ENCODE measurements at regions not wholly inside any gene's neighbourhood (a gene's known extent, or its start where the extent isn't known, plus 50 kb on each side); places are given as distances from the start of the nearest gene placed in this dataset.
A peak's percentile ranks its signal among the peaks of the same experiment; 100 is the strongest.

DNA sequence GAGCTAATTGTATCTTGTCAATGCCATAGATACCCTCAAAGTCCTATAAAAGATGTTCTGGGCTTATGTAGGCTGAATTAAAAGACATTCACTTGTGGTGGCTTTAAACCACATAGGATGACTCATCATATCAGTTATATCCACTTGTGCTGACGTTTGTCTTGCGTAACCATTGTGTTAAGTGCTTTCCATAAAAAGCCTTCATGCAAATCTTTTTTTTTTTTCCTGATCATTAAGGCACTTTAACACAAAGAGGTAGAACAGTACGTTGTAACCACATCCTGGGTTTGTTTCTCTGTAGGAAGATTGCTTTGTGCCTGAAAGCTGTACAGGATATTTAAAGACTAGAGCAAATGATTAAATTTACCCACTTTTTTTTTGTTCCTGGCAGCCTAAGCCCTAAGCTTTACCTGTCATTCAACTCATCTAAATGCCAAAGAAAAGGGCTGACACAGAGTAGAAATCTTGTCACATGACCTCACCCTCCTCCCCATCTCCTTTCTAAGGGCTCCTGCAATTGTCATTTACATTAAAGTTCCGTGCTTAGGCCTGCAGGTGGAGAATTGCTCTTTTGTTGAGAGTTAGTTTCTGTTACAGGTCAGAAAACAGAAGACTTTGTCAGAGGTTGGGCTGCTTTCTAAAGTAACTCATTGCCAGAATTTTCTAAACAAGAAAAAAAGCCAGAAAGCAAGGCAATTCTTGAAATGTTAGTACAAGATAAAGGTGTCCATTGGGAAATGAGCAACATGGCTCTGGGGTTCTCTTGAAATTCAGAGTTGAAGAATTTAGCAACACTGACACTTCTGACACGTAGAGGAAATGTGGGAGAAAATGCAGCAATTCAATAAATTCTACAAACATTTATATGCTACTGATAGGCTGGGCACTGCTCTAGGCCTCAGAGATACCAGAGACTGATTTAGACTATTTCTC lies 555.6 kb downstream of the PPARGC1A start:
- peak in 1 of 2 donors; percentile 0 for DNase-seq (ENCODE audit: low read depth in 2 of 2)

GRCh38 chr4:23333556-23333945 lies 556.3 kb downstream of the PPARGC1A start:
- DNase-seq (ENCODE audit: low read depth in 2 of 2), result no peak

GRCh38 chr4:23332313-23332712 lies 557.5 kb downstream of the PPARGC1A start:
- no peak for DNase-seq (ENCODE audit: low read depth in 2 of 2)

GRCh38 chr4:23327120-23327519 lies 562.7 kb downstream of the PPARGC1A start:
- no peak for DNase-seq (ENCODE audit: low read depth in 2 of 2)

- no peak for DNase-seq (ENCODE audit: low read depth in 2 of 2)
Measured at GRCh38 chr4:23324021-23324690, 565.7 kb downstream of the PPARGC1A start.

DNA sequence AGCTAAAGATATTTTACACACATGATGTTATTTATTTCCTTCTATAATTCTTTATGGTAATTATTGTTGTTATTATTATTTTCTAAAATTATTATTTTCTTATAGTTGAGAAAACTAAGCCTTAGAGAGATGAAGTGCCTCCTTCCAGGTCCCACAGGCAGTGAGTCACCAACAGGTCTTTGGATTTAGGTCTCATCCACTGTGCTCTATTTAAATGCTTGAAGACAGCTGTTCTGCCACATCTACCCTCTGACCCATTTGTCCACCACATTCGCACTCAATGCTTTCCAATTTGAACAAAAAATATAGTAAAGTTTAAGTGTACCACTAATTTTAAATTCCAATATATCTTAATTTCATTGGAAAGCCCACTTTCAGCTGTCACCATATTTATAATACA lies 566.4 kb downstream of the PPARGC1A start:
- DNase-seq (ENCODE audit: low read depth in 2 of 2), result no peak

DNA sequence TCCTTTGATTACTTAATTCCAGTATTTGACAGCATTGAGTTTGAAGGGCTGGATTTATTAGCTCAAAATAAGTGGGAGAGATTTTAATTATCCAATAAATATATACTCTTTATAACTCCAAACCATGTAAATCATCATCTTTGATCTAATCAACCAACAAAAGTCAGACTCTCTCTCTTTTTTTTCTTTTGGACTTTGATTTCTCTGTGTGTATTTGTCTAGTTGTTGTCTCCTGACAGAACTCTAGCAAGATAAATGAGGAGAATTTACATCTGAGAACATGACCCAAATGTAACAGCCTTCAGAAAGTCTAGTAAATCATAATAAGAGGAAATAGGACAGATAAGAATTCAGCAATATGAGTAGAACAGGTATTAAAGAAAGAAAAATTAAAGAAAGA lies 567.1 kb downstream of the PPARGC1A start:
- no peak for DNase-seq (ENCODE audit: low read depth in 2 of 2)

GRCh38 chr4:23320931-23321587 lies 568.8 kb downstream of the PPARGC1A start:
- no peak for DNase-seq (ENCODE audit: low read depth in 2 of 2)

GRCh38 chr4:23312686-23313085 lies 577.2 kb downstream of the PPARGC1A start:
- DNase-seq (ENCODE audit: low read depth in 2 of 2), result no peak

- DNase-seq (ENCODE audit: low read depth in 2 of 2), result no peak
Measured at GRCh38 chr4:23311983-23312382, 577.9 kb downstream of the PPARGC1A start.

DNA sequence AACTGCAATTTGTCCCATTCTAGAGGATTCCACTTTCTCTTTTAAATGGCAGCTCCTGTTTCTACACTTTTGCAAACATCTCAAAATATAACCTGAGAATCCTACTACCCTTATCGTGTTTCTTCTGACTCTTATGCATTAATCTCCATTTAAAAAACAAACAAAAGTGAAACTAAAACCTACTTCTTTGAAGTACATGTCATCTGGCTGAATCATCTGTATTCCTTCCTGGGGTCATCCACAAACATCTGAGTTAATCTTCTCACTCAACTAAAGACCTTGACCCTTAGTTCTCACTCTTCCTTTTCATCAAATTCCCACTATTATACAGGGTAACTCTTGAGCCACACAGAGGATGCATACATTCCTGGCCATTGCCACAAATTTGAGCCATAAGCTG lies 584.8 kb downstream of the PPARGC1A start:
- DNase-seq (ENCODE audit: low read depth in 2 of 2), result no peak

DNA sequence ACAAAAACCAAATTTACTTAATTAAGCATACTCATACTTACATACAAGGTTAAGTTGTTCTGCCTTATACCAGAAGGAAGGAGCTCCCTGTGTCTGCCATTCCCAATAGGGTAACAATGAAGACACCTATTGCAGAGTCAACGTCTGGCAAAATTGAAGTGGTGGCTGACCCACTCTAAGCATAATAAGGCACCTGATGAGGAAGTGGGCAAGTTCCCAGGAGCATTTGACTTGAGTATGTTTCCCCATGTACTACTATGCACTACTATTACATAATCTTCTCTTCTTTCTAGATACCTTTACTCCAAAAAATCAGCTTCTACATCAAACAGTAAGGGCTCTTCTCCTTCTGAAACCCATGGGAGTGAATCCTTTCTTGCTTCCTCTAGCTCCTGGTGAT lies 591.5 kb downstream of the PPARGC1A start:
- no peak for DNase-seq (ENCODE audit: low read depth in 2 of 2)

DNA sequence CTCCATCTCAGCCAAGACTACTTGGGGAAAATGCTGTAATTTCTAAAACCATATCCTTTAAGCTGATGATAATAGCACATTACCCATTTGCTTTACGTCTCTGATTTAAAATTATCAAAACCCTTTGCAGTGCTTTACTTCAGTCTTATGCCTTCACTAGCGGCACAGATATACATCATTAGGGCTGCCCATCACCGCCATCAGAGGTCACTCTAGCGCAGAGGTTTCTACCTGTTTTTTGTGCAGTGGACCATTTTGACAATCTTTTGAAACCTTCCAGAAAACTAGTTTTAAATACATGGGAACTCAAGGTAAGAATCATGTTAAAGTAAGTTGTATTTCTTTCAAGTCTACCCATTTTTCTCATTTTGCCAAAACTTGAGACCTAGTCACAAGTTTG lies 592.5 kb downstream of the PPARGC1A start:
- no peak for DNase-seq (ENCODE audit: low read depth in 2 of 2)

DNA sequence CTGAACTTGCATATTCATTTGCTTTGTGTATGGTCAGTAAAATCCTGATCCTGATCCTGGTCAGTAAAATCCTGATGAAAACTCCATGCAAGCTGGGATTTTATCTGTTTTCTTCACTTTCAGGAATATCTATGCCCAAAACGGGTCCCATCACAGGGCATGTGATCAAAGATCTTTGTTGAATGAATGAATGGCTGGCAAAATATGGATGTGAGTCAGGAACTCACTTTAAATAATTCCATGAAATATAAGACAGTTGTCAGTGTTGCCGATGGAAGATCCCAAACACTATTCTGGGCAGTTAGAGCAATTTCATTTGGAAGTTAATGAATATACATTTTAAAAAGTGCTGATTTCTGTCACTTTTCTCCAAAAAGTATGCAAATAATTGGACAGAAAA lies 598.4 kb downstream of the GBA3 start:
- DNase-seq (ENCODE audit: low read depth in 2 of 2), result no peak

- no peak for DNase-seq (ENCODE audit: low read depth in 2 of 2)
Measured at GRCh38 chr4:23290656-23291055, 597.9 kb downstream of the GBA3 start.

- no peak for DNase-seq (ENCODE audit: low read depth in 2 of 2)
Measured at GRCh38 chr4:23279377-23279986, 586.7 kb downstream of the GBA3 start.

GRCh38 chr4:23278845-23279244 lies 586.1 kb downstream of the GBA3 start:
- DNase-seq (ENCODE audit: low read depth in 2 of 2), result no peak

GRCh38 chr4:23276076-23276475 lies 583.3 kb downstream of the GBA3 start:
- no peak for DNase-seq (ENCODE audit: low read depth in 2 of 2)

DNA sequence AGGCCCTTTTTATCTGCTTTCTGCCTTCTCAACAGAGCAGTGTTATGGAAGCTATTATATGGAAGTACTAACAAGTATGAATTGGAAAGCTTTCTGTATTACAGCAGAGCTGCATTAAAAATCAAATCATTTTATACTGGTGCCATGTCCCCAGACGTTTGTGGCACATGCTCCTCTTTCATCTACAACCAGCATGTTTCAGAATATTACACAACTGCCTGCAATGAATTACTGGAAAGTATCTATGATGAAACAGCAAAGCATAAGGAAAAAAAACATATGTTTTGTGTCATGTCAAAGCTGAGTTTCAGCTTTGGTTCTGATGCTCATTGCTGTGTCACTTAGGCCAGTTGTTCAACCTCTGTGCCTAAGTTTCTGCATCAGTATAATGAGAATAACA lies 576.8 kb downstream of the GBA3 start:
- DNase-seq (ENCODE audit: low read depth in 2 of 2), result no peak

GRCh38 chr4:23268072-23268771 lies 575.5 kb downstream of the GBA3 start:
- DNase-seq (ENCODE audit: low read depth in 2 of 2), result no peak

DNA sequence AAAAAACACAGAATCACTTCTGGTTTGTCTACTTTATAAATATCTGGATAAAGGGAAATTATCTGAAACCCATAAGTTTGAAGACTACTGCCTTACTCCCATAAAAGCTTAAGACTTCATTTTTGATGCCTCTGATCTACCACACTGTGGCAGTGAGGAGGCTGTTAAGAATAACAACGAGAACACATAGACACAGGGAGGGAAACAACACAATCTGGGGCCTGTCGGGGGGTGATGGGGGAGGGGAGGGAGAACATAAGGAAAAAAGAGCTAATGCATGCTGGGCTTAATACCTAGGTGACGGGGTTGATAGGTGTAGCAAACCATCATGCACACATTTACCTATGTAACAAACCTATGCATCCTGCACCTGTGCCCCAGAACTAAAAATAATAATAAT lies 573.7 kb downstream of the GBA3 start:
- DNase-seq (ENCODE audit: low read depth in 2 of 2), result no peak

GRCh38 chr4:23260511-23260910 lies 567.8 kb downstream of the GBA3 start:
- no peak for DNase-seq (ENCODE audit: low read depth in 2 of 2)

Measured in activated CD8-positive, alpha-beta memory T cell treated with anti-CD3 and anti-CD28 coated beads for 4 hours (primary cell).